GM19372 (cell line): ENCODE measurements at regions not wholly inside any gene's neighbourhood (a gene's known extent, or its start where the extent isn't known, plus 50 kb on each side); places are given as distances from the start of the nearest gene placed in this dataset.

Experiments used
- ATAC-seq: cut with Tn5 transposase; IDR thresholded peaks from one replicate; pipeline ENCODE4 v1.9.1; 2021; ENCODE audit warnings: mild to moderate bottlenecking, low read depth, moderate library complexity; ENCODE audit not compliant: unreplicated experiment

- ATAC-seq = no peak
These were observed 50.2 kb upstream of the PHLPP1 start for GRCh38 chr18:62665188-62665587.
